Fibroblast of lung (primary cell): ENCODE measurements at regions not wholly inside any gene's neighbourhood (a gene's known extent, or its start where the extent isn't known, plus 50 kb on each side); places are given as distances from the start of the nearest gene placed in this dataset.

Experiments
- DNase-seq, 2 donors: peaks; one replicate each; pipeline versions ENCODE4 v3.0.0 to v3.0.0-alpha.2; 2010; ENCODE audit warnings: low read depth in 2 of 2
- H2AFZ ChIP-seq: 2 replicates; pipeline ENCODE4 v1.5.1; 2012; ENCODE audit warnings: low read length, control low read depth, inconsistent platforms
- H3K27ac ChIP-seq: 2 replicates; pipeline ENCODE4 v1.5.1; 2011; ENCODE audit warnings: low read length, control low read depth; ENCODE audit not compliant: insufficient read depth
- H3K27me3 ChIP-seq: 2 replicates; pipeline ENCODE4 v1.5.1; 2011; ENCODE audit warnings: mild to moderate bottlenecking, low read length; ENCODE audit not compliant: control insufficient read depth, insufficient read depth
- H3K36me3 ChIP-seq: 2 replicates; pipeline ENCODE4 v1.5.1; 2011; ENCODE audit warnings: low read length; ENCODE audit not compliant: control insufficient read depth, insufficient read depth
- H3K4me1 ChIP-seq: 2 replicates; pipeline ENCODE4 v1.5.1; 2011; ENCODE audit warnings: low read length; ENCODE audit not compliant: control insufficient read depth, insufficient read depth; ENCODE audit errors: extremely low read depth
- H3K4me2 ChIP-seq: 2 replicates; pipeline ENCODE4 v1.5.1; 2011; ENCODE audit warnings: low read length, control low read depth; ENCODE audit not compliant: insufficient read depth; ENCODE audit errors: extremely low read depth
- H3K4me3 ChIP-seq, 4 experiments: fragments of 200-600 bp in 1 of 4; sonication (generic) in 1 of 4; replicated peaks in 1 of 4; 2 replicates each; pipeline ENCODE4 v1.5.1; 2011 to 2016; ENCODE audit warnings: low read length in 4 of 4, low read depth in 3 of 4, mild to moderate bottlenecking in 3 of 4, control low read depth in 2 of 4, inconsistent platforms in 1 of 4, mixed read lengths in 1 of 4; ENCODE audit not compliant: insufficient read depth in 1 of 4; ENCODE audit errors: control extremely low read depth in 1 of 4
- H3K79me2 ChIP-seq: 2 replicates; pipeline ENCODE4 v1.5.1; 2012; ENCODE audit warnings: mild to moderate bottlenecking, low read length, inconsistent platforms; ENCODE audit not compliant: control insufficient read depth, insufficient read depth
- H3K9ac ChIP-seq: 2 replicates; pipeline ENCODE4 v1.5.1; 2011; ENCODE audit warnings: mild to moderate bottlenecking, low read length, control low read depth; ENCODE audit not compliant: insufficient read depth
- H3K9me3 ChIP-seq: 2 replicates; pipeline ENCODE4 v1.5.1; 2012; ENCODE audit warnings: low read depth, low read length; ENCODE audit not compliant: control insufficient read depth, insufficient read depth
- H4K20me1 ChIP-seq: 2 replicates; pipeline ENCODE4 v1.5.1; 2011; ENCODE audit warnings: low read length; ENCODE audit not compliant: control insufficient read depth, insufficient read depth; ENCODE audit errors: extremely low read depth
- CTCF ChIP-seq, 2 donors: IDR thresholded peaks in 1 of 2; conservative IDR thresholded peaks in 1 of 2; 1 replicate in 1 of 2; 2 replicates in 1 of 2; pipeline ENCODE4 v1.5.1; 2011 to 2012; ENCODE audit warnings: low read length in 2 of 2, control low read depth in 1 of 2, inconsistent platforms in 1 of 2, low read depth in 1 of 2, mild to moderate bottlenecking in 1 of 2
- EZH2 ChIP-seq: IDR thresholded peaks from 2 replicates; pipeline ENCODE4 v1.5.1; 2012; ENCODE audit warnings: low read length, control low read depth, mild to moderate bottlenecking; ENCODE audit errors: missing control alignments

GRCh38 chr9:105131981-105132380, 112.5 kb upstream of the SLC44A1 start:
- H4K20me1 ChIP-seq: no peaks in the 10 kb centered on the region
- no peak overlapping the region for H3K4me3 ChIP-seq
- no peaks in the 10 kb centered on the region for H3K36me3 ChIP-seq
- H3K79me2 ChIP-seq: no peaks in the 10 kb centered on the region
- no peaks in the 10 kb centered on the region for H3K9me3 ChIP-seq
- no peak overlapping the region for H3K4me2 ChIP-seq
- H3K27ac ChIP-seq: no peak overlapping the region
- DNase-seq: peak in 1 of 2 donors; percentile 9
- no peak for TF ChIP-seq EZH2
- TF ChIP-seq CTCF (conservative IDR thresholded peaks at IDR 0.05 in 1 of 2, IDR thresholded peaks at IDR 0.05 in 1 of 2; ENCODE audit: low read depth in 1 of 2, low read length in 2 of 2): no peak
- peaks cover 10% of the 10 kb centered on the region for H3K4me1 ChIP-seq
- H2AFZ ChIP-seq: no peak overlapping the region
- H3K27me3 ChIP-seq: no peaks in the 10 kb centered on the region
- no peak overlapping the region for H3K9ac ChIP-seq

DNA sequence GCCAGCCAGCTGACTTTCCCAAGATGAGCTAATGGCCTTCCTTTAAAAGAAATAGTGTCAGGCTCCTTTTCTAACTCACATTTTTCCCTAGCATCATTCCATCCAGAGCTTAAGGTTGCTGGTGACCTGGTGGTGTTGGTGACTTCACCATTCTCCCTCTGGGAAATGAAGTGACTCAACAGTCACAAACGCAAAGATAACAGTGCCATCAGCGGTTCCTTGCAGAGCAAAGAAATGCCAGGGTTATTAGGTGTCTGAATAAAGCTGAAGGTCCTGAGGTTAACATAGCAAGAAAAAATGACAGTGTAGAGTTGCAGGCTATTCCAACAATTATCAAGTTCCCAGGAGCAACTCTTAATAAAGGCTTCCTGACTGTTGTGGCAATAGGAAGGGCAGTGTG, 111.8 kb upstream of the SLC44A1 start:
- H3K4me1 ChIP-seq: peaks cover 7% of the 10 kb centered on the region
- no peak for TF ChIP-seq CTCF (conservative IDR thresholded peaks at IDR 0.05 in 1 of 2, IDR thresholded peaks at IDR 0.05 in 1 of 2; ENCODE audit: low read depth in 1 of 2, low read length in 2 of 2)
- no peak for TF ChIP-seq EZH2
- no peak overlapping the region for H3K27ac ChIP-seq
- H3K36me3 ChIP-seq: no peaks in the 10 kb centered on the region
- no peaks in the 10 kb centered on the region for H3K27me3 ChIP-seq
- H2AFZ ChIP-seq: no peak overlapping the region
- peak; percentile 47 to 97 for DNase-seq
- H3K4me3 ChIP-seq: no peak overlapping the region
- H3K4me2 ChIP-seq: peak overlapping the region; percentile 15
- H3K79me2 ChIP-seq: no peaks in the 10 kb centered on the region
- H4K20me1 ChIP-seq: no peaks in the 10 kb centered on the region
- no peaks in the 10 kb centered on the region for H3K9me3 ChIP-seq
- H3K9ac ChIP-seq: no peak overlapping the region

- H3K27me3 ChIP-seq: no peaks in the 10 kb centered on the region
- no peak overlapping the region for H2AFZ ChIP-seq
- no peak overlapping the region for H3K4me3 ChIP-seq
- no peaks in the 10 kb centered on the region for H4K20me1 ChIP-seq
- H3K4me1 ChIP-seq: peaks cover 4% of the 10 kb centered on the region
- no peak for TF ChIP-seq CTCF (conservative IDR thresholded peaks at IDR 0.05 in 1 of 2, IDR thresholded peaks at IDR 0.05 in 1 of 2; ENCODE audit: low read depth in 1 of 2, low read length in 2 of 2)
- TF ChIP-seq EZH2: no peak
- H3K27ac ChIP-seq: no peak overlapping the region
- H3K9me3 ChIP-seq: no peaks in the 10 kb centered on the region
- H3K9ac ChIP-seq: no peak overlapping the region
- peak; percentile 11 to 82 for DNase-seq
- no peak overlapping the region for H3K4me2 ChIP-seq
- H3K36me3 ChIP-seq: no peaks in the 10 kb centered on the region
- H3K79me2 ChIP-seq: no peaks in the 10 kb centered on the region
Observed at GRCh38 chr9:105138306-105138801, 106.1 kb upstream of the SLC44A1 start.
